ENCODE measurements at regions not wholly inside any gene's neighbourhood (a gene's known extent, or its start where the extent isn't known, plus 50 kb on each side); places are given as distances from the start of the nearest gene placed in this dataset.

- Mint-ChIP-seq H3K27me3 (peaks cover 4% of the 10 kb centered on the region), H3K27ac (no peak overlapping the region), H3K4me3 (no peak overlapping the region), H3K9me3 (peaks cover 0 to 12% (median 5%) of the 10 kb centered on the region in 3 donors), H3K36me3 (no peaks in the 10 kb centered on the region), H3K4me1 (peaks cover 8 to 18% (median 15%) of the 10 kb centered on the region in 3 donors)
Observed at GRCh38 chr20:24763386-24764026, 185.6 kb upstream of the CST7 start.

- peaks cover 0 to 6% (median 5%) of the 10 kb centered on the region in 3 donors for H3K9me3 Mint-ChIP-seq
- H3K4me3 Mint-ChIP-seq: no peak overlapping the region
- no peaks in the 10 kb centered on the region for H3K36me3 Mint-ChIP-seq
- H3K27ac Mint-ChIP-seq: no peak overlapping the region
- H3K4me1 Mint-ChIP-seq: peaks cover 8 to 18% (median 15%) of the 10 kb centered on the region in 3 donors
- peaks cover 4% of the 10 kb centered on the region for H3K27me3 Mint-ChIP-seq
Observed at GRCh38 chr20:24764027-24764793, 184.9 kb upstream of the CST7 start.

- H3K27me3 Mint-ChIP-seq: peaks cover 4% of the 10 kb centered on the region
- no peaks in the 10 kb centered on the region for H3K36me3 Mint-ChIP-seq
- peaks cover 0 to 6% (median 5%) of the 10 kb centered on the region in 3 donors for H3K9me3 Mint-ChIP-seq
- H3K4me3 Mint-ChIP-seq: peak overlapping the region in 2 of 4 donors; percentile 6 to 21
- no peak overlapping the region for H3K27ac Mint-ChIP-seq
- H3K4me1 Mint-ChIP-seq: peaks cover 8 to 18% (median 15%) of the 10 kb centered on the region in 3 donors
Observed at GRCh38 chr20:24764794-24765202, 184.3 kb upstream of the CST7 start.

- H3K27ac Mint-ChIP-seq: no peak overlapping the region
- H3K27me3 Mint-ChIP-seq: peaks cover 4% of the 10 kb centered on the region
- peaks cover 8 to 18% (median 15%) of the 10 kb centered on the region in 3 donors for H3K4me1 Mint-ChIP-seq
- peak overlapping the region in 2 of 4 donors; percentile 17 to 21 for H3K4me3 Mint-ChIP-seq
- H3K9me3 Mint-ChIP-seq: peaks cover 0 to under 1% (median under 1%) of the 10 kb centered on the region in 3 donors
- H3K36me3 Mint-ChIP-seq: no peaks in the 10 kb centered on the region
Observed at GRCh38 chr20:24765316-24766142, 183.5 kb upstream of the CST7 start.

- H3K4me3 Mint-ChIP-seq: peak overlapping the region in 1 of 4 donors; percentile 63
- peaks cover 12 to 20% (median 15%) of the 10 kb centered on the region in 3 donors for H3K4me1 Mint-ChIP-seq
- H3K27me3 Mint-ChIP-seq: peaks cover 6% of the 10 kb centered on the region
- H3K27ac Mint-ChIP-seq: no peak overlapping the region
- H3K36me3 Mint-ChIP-seq: no peaks in the 10 kb centered on the region
- H3K9me3 Mint-ChIP-seq: peaks cover 0 to 2% (median 0%) of the 10 kb centered on the region in 3 donors
Observed at GRCh38 chr20:24766143-24766527, 182.9 kb upstream of the CST7 start.

GRCh38 chr20:24766826-24767622 is 182.0 kb upstream of the CST7 start:
- H3K9me3 Mint-ChIP-seq: peaks cover 0 to 3% (median 0%) of the 10 kb centered on the region in 3 donors
- peaks cover 16 to 23% (median 20%) of the 10 kb centered on the region in 3 donors for H3K4me1 Mint-ChIP-seq
- H3K36me3 Mint-ChIP-seq: no peaks in the 10 kb centered on the region

GRCh38 chr20:24767623-24768100 is 181.4 kb upstream of the CST7 start:
- Mint-ChIP-seq H3K4me3 (no peak overlapping the region), H3K4me1 (peaks cover 15 to 23% (median 20%) of the 10 kb centered on the region in 3 donors), H3K27ac (no peak overlapping the region), H3K36me3 (no peaks in the 10 kb centered on the region), H3K27me3 (peaks cover 10% of the 10 kb centered on the region), H3K9me3 (peaks cover 0 to 4% (median 0%) of the 10 kb centered on the region in 3 donors)

More at GRCh38 chr20:24766826-24767622, 182.0 kb upstream of the CST7 start:
- no peak overlapping the region for H3K27ac Mint-ChIP-seq
- peaks cover 13% of the 10 kb centered on the region for H3K27me3 Mint-ChIP-seq
- H3K4me3 Mint-ChIP-seq: peak overlapping the region in 1 of 4 donors; percentile 63

GRCh38 chr20:24768201-24768636 is 180.8 kb upstream of the CST7 start:
- no peaks in the 10 kb centered on the region for H3K36me3 Mint-ChIP-seq
- H3K4me1 Mint-ChIP-seq: peaks cover 16 to 22% (median 20%) of the 10 kb centered on the region in 3 donors
- no peak overlapping the region for H3K4me3 Mint-ChIP-seq
- H3K27me3 Mint-ChIP-seq: peaks cover 10% of the 10 kb centered on the region
- H3K9me3 Mint-ChIP-seq: peaks cover 0 to 4% (median 0%) of the 10 kb centered on the region in 3 donors
- H3K27ac Mint-ChIP-seq: peak overlapping the region in 1 of 3 donors; percentile 59

GRCh38 chr20:24768713-24769601 is 180.1 kb upstream of the CST7 start:
- no peaks in the 10 kb centered on the region for H3K36me3 Mint-ChIP-seq
- no peak overlapping the region for H3K4me3 Mint-ChIP-seq
- H3K27me3 Mint-ChIP-seq: peaks cover 10% of the 10 kb centered on the region
- peaks cover 0 to 4% (median 0%) of the 10 kb centered on the region in 3 donors for H3K9me3 Mint-ChIP-seq
- no peak overlapping the region for H3K27ac Mint-ChIP-seq
- H3K4me1 Mint-ChIP-seq: peaks cover 16 to 20% (median 19%) of the 10 kb centered on the region in 3 donors

GRCh38 chr20:24769878-24770627 is 179.0 kb upstream of the CST7 start:
- peaks cover 3% of the 10 kb centered on the region for H3K36me3 Mint-ChIP-seq
- peaks cover 0 to 4% (median 2%) of the 10 kb centered on the region in 3 donors for H3K9me3 Mint-ChIP-seq
- H3K4me3 Mint-ChIP-seq: peak overlapping the region in 1 of 4 donors; percentile 43
- peaks cover 10% of the 10 kb centered on the region for H3K27me3 Mint-ChIP-seq
- no peak overlapping the region for H3K27ac Mint-ChIP-seq
- peaks cover 15 to 18% (median 16%) of the 10 kb centered on the region in 3 donors for H3K4me1 Mint-ChIP-seq

- Mint-ChIP-seq H3K9me3 (peaks cover 0 to 8% (median 7%) of the 10 kb centered on the region in 3 donors), H3K27me3 (peaks cover 10% of the 10 kb centered on the region), H3K36me3 (peaks cover 3% of the 10 kb centered on the region), H3K27ac (peak overlapping the region in 1 of 3 donors; percentile 46), H3K4me1 (peaks cover 11 to 13% (median 12%) of the 10 kb centered on the region in 3 donors), H3K4me3 (no peak overlapping the region)
Observed at GRCh38 chr20:24770628-24771541, 178.2 kb upstream of the CST7 start.
